Dedifferentiated amniotic fluid mesenchymal stem cell (primary cell): ENCODE measurements at regions not wholly inside any gene's neighbourhood (a gene's known extent, or its start where the extent isn't known, plus 50 kb on each side); places are given as distances from the start of the nearest gene placed in this dataset.

ENCODE experiments used
- DNase-seq: peaks from one replicate; pipeline ENCODE4 v3.0.0-alpha.2; 2016; ENCODE audit errors: extremely low spot score

GRCh38 chr1:29972421-29973053, 736.2 kb downstream of the PTPRU start:
- no peak for DNase-seq

GRCh38 chr1:29971703-29972102, 735.4 kb downstream of the PTPRU start:
- no peak for DNase-seq

- no peak for DNase-seq
Observed at GRCh38 chr1:29970747-29971325, 734.5 kb downstream of the PTPRU start.

- DNase-seq, result no peak
Observed at GRCh38 chr1:29969576-29969975, 733.3 kb downstream of the PTPRU start.

- no peak for DNase-seq
Observed at GRCh38 chr1:29967261-29967660, 730.9 kb downstream of the PTPRU start.

- no peak for DNase-seq
Observed at GRCh38 chr1:29966526-29967045, 730.3 kb downstream of the PTPRU start.

GRCh38 chr1:29964718-29965533, 728.6 kb downstream of the PTPRU start:
- DNase-seq, result no peak

GRCh38 chr1:29963946-29964345, 727.6 kb downstream of the PTPRU start:
- DNase-seq, result no peak

GRCh38 chr1:29962831-29963247, 726.5 kb downstream of the PTPRU start:
- DNase-seq, result no peak

- no peak for DNase-seq
Observed at GRCh38 chr1:29962336-29962735, 726.0 kb downstream of the PTPRU start.

GRCh38 chr1:29961293-29962059, 725.2 kb downstream of the PTPRU start:
- DNase-seq, result no peak

GRCh38 chr1:29960876-29961275, 724.6 kb downstream of the PTPRU start:
- DNase-seq, result no peak

GRCh38 chr1:29960156-29960755, 723.9 kb downstream of the PTPRU start:
- DNase-seq, result no peak

GRCh38 chr1:29959356-29959755, 723.0 kb downstream of the PTPRU start:
- no peak for DNase-seq

- no peak for DNase-seq
Observed at GRCh38 chr1:29958271-29958670, 721.9 kb downstream of the PTPRU start.

- DNase-seq, result no peak
Observed at GRCh38 chr1:29956349-29957030, 720.2 kb downstream of the PTPRU start.

- no peak for DNase-seq
Observed at GRCh38 chr1:29954591-29954990, 718.3 kb downstream of the PTPRU start.

- no peak for DNase-seq
Observed at GRCh38 chr1:29953961-29954360, 717.6 kb downstream of the PTPRU start.

- no peak for DNase-seq
Observed at GRCh38 chr1:29949676-29950075, 713.4 kb downstream of the PTPRU start.

- no peak for DNase-seq
Observed at GRCh38 chr1:29948581-29948980, 712.3 kb downstream of the PTPRU start.

GRCh38 chr1:29946057-29946456, 709.7 kb downstream of the PTPRU start:
- DNase-seq, result no peak
